Dermis blood vessel endothelial cell (primary cell): ENCODE measurements at regions not wholly inside any gene's neighbourhood (a gene's known extent, or its start where the extent isn't known, plus 50 kb on each side); places are given as distances from the start of the nearest gene placed in this dataset.

Experiments used
- DNase-seq: peaks from one replicate; pipeline ENCODE4 v3.0.0; 2010

DNA sequence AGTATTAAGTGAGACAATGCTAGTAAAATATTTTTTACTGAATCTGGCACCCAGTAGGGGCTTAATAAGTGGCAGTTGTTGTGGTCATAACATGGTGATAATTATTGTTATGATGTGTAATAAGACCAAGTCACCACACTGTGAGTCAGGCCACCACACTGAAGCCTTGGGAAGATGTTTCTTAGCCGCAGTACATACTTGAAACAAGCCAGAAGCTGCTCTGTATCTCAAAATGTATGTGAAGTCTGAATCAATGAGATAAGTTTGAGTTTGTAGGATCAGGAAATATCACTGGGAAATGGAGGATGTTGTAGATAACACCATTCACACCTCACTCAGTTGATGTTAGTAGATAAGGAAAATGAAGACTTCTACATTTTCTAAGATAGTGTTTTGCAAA is 51.3 kb upstream of the PTPN3 start:
- DNase-seq = no peak

DNA sequence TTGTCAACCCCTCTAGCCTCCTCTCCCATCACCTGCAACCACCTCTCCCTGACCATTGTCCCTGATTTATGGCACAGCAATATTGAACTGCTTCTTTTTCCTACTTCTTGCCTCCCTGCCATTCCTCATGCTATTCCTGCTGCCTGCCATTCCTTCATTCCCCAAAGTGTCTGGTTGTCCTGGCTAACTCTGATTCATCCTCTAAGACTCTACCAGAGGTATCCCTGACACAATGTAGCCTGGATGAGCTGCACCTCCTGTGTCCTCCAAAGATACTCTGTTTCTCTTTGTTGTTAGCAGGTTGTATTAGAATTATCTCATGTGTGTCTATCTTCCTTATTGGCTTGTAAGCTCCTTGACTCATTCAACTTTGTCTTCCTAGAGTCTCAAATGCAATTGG is 53.5 kb upstream of the PTPN3 start:
- DNase-seq = no peak

DNA sequence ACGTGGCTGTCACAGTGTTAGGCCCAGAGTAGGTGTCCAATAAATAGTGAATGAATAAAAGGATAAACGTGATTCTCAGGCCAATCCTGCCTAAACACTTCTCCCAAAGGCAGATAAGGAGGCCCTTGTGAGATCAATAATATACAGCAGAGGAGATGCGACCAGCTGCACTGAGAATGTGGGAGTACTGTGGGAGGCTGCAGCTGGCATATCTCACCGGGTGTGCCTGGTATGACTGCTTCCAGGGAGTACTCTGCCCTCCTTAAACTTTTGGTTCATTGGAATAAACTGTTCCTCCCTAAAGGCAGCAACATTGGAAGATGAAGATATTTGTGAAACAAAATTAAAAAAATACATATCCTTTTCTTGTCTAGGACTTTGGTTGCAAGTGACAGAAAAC is 57.1 kb upstream of the PTPN3 start:
- no peak for DNase-seq

DNA sequence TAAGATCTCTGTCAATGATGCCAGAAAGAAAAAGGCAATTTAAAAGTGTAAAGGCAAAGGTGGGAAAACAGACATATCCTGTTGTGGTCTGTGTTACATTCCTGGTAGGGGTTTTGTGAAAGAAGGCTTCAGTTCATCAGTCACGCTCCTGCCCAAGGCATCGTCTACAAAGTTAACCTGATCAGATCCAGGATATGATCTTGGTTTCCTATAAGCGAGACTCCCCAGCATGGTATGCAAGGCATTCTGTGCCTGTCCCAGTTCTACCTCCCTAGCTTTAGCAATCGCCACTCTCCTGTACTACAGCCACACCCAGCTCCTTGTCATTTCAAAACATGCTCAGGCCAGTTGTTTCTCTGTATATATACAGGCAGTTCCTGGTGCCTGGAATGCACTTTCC is 58.0 kb upstream of the PTPN3 start:
- no peak for DNase-seq

DNA sequence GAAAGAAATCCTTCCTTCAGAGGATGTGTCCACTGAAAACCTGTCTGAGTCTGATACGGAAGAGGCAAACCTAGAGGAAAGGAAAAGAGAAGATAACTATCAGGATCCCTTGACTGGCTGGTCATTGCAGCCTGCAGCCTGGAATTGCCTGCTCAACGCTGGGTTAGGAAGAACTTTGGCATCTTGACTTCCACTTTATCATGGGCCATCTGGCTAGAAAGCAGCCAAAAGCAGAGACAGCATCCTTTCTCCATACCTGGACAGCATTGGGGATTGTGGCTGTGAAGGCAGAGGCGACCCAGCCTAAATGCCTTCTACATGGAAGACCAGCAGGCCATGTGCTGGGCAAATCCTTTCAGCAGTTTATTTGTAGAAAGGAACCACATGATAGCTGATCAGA is 58.7 kb upstream of the PTPN3 start:
- DNase-seq = no peak

DNA sequence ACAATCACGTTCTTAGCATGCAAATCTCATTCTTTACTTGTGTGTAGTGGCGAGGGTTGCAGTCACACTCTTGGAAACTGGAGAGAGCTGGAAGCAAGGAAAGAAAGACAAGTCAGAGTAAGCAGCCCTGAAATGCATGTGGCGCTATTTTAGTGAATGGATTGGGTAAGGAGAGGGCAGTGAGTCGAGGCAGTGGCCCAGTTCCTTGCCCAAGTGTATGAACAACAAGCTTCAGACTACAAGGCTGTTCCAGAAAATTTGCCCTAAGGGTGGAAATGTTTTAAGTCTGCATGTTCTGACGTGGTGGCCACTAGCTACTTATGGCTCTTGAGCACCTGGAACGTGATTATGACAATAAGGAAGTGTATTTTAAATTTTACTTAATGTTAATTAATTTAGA is 59.4 kb upstream of the PTPN3 start:
- no peak for DNase-seq

DNA sequence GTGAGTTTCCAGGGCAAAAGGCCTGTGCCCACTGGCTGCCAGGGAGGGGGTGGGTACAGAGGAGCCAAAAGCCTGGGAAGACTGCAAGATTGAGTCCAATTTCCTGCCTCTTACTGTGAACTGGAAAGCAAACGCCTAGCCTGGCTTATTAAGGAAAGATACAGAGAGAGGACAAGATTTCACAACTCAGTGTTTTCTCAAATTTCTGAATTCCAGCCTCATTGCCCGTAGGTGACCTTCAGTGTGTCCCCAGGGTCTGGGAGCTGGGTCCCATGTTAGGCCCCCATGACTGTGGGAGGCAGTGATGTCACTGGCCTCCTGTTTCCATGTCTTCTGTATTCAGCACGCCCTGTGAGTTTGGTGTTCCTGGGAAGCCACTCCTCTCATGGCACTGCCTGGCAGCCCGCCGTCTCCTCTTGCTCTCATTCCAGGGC is 60.6 kb upstream of the PTPN3 start:
- no peak for DNase-seq

DNA sequence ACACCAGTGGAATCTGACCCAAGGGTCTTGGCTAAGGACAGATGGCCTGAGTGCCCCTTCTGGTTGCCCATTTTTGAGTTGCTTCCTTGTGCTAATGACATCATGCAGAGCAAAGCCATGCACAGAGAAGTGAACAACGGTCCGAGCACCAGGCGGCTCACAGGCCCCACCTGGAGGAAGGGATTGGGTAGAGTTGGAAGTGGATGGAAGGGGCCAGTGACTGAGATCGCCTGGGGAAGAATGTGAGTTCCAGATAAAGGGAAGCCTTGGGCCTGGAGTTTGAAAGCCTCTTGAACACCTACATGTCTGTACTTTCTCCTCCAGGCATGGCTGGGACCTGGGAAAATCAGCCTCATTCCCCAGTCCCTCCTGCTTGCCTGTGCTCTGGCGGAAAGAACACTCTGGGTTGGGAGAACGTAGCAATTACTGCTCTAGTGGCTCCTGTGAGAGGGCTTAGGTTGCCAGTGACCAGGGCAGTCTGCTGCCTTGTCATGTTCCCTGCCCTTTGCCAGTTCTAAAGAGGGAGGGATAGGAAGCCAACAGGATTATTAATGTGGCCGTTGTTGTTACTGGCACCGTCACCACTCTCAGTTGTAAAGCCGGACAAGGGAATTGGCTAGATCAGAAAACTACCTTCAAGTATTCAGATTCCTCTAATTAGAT is 62.5 kb upstream of the PTPN3 start:
- no peak for DNase-seq

DNA sequence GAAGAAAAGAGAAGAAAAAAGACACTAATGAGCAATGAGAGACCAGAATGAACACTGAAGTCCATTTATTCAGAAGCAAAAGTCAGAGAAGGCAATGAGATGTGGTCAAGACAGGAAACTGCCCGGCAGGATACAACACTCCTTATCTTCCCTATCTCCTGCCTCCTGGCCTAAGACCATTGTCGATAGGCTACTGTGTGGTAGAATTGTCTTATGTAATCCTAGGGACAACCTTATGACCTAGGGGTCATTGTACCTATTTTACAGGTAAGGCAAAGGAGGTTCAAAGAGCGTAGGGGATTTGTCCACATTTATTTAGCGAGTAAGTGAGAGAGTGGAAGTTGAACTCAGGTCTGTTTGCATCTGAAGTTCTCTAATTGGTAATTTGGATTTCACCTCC is 63.0 kb upstream of the PTPN3 start:
- no peak for DNase-seq

DNA sequence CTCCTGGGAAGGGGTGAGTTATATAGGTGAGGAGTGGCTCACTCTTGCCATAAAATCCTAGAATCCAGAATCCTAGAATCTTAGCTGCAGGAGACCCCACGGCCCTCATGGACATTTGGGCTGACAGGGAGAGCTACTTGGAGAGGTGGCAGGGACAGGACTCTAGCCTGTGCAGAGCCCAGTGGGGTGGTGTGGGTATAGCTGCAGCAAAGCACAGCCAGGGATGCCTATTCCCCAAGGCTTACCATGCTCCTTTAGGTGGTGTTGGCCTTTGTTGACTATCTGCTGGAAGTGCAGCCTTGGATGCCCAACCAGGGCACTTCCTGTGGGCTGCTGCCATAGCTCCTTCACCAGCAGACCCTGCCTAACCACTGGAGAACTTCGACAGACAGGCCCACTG is 70.0 kb upstream of the PTPN3 start:
- no peak for DNase-seq

DNA sequence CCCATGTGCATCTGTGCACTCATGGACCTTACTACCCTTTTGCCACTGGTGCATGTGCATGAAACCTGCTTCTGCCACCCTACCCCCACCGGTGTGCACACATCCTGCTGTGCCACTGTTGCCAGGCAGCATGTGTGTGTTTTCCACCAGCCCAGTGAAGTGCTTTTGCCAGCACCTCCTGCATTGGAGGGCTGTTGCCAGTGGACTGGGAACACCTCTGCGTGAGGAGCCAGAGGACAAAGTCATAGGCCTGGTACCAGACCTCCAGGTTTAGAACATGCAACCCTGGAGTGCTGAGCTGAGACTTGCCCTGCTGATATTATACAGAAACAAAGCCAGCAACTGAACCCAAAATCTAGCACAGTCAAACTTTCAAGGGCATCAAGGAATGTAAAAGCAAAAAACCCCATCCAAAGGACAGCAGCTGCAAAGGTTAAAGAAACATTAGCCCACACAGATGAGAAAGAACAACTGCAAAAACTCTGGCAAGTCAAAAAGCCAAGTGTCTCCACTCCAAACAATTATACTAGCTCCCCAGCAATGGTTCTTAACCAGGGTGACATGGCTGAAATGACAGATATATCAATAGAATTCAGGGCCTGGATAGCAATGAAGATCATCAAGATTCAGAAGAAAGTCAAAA is 70.6 kb upstream of the PTPN3 start:
- no peak for DNase-seq

DNA sequence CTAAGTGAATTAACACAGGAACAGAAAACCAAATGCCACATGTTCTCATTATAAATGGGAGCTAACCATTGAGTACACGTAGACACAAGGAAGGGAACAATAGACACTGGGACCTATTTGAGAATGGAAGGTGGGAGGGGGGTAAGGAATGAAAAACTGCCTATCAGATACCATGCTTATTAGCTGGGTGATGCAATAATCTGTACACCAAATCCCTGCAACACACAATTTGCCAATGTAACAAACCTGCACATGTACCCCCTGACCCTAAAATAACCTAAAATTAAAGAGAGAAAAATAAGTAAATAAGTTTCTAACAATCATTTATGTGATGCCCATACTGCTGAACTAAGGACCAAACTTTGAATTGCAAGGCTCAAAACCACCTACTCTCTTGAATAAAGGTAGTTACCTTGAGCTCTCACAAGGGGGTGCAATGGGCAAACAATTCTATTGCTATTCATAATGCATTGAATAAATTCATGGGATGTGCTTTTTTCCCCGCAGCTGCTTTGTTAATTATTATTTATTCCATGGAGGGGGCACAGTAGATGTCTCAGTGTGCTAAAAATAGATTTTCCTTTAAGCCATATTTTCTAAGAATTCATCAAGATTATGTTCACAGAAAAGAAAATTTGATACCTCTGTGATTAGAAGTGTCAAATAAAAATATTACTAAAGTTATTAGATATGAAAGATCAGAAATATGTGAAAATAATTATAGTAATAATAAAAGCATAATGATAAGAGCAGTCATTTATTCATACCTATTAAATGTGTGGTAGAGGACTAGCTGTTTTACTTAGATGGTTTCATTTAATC is 76.2 kb upstream of the PTPN3 start:
- peak; percentile 70 for DNase-seq

DNA sequence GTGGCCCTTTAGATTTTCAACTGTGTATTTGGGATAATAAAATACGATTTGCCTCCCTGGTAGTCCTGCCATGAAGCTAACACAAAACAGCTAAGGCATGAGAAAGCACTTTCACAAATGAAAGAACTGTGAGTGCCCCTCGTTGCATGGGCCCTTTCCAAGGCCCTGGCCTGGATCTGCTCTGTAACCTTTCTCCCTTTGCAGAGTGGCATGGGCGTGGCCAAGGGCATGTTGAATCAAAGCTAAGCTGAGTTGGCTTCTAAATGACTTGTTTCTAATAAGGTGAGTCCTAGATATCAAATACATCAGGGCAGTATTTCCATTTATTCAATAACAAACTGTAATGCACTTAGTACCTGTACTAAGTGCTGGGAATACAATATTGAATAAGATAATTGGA is 78.7 kb upstream of the PTPN3 start:
- no peak for DNase-seq

DNA sequence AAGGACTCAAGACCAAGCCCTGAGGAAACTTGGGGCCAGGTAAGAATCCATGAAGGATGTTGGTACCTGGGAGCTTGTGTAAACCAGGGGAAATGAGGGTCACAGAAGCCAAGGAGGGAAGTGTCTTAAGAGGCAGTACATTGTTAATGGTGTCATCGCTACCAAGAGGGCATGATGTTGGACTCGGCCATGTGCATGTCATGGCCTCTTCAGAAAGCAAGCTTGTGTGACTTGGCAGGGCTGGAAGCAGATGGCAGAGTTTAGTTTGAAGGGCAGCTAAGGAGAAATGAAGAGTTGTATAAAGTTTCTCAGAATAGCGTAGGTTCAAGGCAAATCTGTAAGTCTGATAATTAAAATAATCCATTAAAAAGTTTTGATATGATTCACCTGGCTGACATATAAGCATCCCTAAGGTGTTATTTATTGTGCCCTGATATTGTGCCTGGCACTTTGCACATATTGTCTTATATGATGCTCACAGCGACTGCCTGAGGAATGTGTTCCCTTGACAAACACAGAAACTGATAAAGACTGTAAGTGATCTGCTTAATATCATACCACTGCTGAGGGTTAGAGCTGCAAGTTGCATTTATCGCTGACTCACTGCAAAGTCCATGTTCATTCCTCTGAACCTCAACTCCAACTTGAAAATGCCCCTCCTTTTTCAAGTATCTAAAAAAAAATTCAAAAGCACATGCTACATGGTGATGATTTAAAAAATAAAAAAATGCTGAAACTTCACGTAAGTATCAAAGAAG is 81.3 kb upstream of the PTPN3 start:
- no peak for DNase-seq

DNA sequence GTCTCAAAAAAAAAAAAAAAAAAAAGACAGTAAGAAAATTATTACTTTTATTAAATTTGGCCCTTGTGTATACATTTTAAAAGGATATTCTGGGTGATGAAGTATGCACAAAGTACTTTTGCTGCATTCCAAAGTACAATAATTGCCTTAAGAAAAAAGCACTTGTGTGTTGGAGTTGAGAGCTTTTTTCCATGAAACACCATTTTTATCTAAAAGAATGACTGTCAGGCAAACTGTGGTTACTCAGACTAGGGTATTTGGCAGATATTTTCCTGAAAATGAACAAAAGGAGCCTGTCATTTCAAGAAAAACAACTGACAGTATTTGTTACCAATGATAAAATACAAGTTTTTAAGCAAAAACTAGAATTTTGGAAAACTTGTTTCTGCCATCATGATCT is 84.3 kb upstream of the PTPN3 start:
- DNase-seq = no peak

DNA sequence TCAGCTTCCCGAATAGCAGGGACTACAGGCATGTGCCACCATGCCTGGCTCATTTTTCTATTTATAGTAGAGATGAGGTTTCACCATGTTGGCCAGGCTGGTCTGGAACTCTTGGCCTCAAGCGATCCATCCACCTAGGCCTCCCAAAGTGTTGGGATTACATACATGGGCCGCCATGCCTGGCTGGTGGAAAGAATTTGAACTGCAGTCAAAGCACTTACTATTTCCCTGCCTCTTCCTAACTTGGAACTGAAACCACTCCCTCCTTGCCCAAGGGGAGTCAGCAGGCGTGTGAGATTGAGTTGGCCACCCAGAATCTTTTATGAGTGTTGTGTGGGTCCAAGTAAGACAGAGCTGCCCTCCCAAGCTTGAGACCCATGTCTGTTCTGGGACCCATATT is 86.1 kb upstream of the PTPN3 start:
- DNase-seq = no peak

DNA sequence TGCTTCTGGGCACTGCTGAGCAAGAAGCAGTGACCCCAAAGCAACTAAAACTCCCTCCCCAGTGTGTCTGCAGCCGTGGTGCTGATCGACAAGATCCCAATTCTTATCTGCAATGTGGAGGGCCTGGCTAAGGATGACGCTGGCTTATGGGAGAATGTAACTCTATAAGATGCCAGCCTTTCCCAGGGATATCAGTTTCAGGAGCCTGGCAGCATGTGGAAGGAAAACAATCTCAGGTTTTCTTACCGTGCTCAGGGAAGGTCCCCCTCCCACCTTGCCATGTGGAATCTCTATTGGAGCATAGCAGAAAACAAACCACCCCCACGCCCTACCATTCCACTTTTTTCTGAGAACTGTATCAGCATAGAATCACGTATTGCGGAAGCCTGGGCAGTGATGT is 87.7 kb upstream of the PTPN3 start:
- DNase-seq = no peak

DNA sequence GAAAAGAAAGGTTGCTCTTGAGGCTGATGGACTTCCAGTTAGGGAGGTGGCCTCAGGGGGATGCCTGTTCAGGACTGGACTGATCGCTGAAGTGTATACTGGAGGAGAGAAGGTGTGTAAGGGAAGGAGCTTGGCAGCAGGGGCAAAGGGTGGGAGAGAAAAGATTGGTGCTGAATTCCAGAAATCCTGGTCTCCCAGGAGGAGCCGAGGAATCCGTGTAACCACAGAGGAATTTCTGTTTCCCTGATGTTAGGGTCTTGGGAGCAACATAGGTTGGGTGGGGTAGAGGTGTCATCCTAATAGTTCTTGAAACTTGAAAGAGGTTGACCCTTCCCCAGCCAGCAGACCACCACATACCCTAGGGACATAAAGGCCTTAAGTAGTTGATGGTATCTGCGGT is 88.9 kb upstream of the PTPN3 start:
- no peak for DNase-seq

DNA sequence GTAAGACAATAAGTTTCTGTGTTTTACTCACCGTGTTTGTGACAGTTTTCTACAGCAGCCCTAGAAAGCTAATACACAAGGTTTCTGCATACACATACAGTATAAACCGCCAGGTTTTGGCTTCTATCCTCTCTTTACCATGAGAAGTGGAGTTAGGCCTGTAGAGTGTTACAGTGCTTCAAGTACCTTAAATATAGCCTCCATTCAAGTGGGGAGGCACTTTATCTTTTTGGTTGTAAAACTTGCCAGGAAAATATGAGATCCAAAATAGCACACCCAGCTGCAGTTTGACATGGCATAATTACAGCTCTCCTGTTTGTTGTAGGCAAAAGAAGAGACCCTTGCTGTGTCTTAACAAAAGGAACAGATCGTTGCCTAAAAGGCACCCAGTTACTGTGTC is 90.3 kb upstream of the PTPN3 start:
- DNase-seq = no peak

DNA sequence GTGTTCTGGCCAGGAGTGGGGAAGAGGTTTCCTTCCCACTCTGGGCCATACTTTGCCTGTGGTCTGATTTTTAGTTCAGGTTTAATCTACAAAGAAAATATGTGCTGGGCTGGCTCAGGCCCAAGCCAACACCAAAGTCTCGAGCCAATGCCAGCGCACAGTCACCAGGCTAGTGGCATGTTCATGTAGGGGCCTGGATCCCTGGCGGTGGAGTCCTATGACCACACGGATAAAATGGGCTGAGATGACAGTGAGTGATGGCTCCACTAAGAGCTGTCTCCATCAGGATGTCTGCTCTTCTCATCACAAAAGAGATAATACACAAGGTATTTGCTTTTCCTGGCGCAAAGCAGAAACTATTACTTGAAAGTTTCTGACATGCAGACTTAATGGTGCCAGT is 92.9 kb upstream of the PTPN3 start:
- no peak for DNase-seq

DNA sequence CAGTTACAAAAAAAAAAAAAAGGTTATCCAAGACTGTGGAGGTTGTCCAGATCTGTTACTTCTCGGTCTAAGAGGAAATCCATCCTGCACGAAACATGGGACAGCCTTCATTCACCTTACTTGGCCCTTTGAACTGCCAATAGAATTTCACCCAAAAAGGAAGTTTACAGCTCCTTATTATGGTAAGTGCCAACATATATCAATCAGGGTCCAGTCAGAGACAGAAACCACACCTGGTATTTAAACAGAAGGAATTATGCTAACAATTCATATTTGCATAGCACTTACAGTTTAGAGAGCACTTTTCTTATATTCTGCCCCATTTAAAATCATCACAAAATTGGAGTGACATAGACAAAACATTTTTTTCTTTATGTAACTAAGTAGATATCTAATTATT is 93.6 kb upstream of the PTPN3 start:
- DNase-seq = no peak

DNA sequence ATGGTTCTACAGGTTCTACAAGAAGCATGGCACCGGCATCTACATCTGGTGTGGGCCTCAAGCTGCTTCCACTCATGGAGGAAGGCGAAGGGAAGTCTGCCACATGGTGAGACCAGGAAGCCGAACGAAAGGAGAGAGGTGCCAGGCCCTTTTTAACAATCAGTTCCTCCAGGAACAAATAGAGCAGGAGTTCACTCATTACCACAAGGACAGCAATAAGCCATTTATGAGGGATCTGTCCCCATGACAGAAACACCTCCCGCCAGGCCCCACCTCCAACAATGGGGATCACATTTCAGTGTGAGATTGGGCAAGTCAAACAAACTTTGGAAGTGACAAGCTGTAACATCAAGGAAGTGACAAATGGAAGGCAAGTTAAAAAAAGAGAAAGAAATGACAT is 95.5 kb upstream of the PTPN3 start:
- DNase-seq = no peak

DNA sequence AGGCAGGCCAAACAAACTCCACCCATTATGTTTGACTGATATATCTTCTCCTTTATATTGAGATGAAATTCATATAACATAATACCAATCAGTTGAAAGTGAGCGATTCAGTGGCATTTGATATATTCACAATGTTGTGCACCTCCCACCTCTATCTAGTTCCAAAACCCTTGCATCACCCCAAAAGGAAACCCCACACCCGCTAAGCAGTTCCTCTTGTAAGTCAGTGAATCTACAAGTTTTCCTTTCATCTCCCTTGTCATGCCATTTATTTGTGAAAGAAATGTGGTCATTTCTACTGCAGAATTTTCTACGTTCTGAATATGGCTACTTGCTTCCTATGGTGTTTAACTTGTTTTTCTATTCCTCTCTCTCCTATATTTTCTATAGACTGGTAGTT is 99.4 kb upstream of the PTPN3 start:
- no peak for DNase-seq
